Germinal center (tissue), 1 donor: ENCODE measurements at regions not wholly inside any gene's neighbourhood (a gene's known extent, or its start where the extent isn't known, plus 50 kb on each side); places are given as distances from the start of the nearest gene placed in this dataset.

Experiments
- DNase-seq: peaks from one replicate; pipeline ENCODE4 v3.0.0; 2012; ENCODE audit warnings: mixed read lengths, low spot score

- DNase-seq: no peak
These were observed 190.5 kb upstream of the PPP2R2D start for GRCh38 chr10:131710142-131710861.

- no peak for DNase-seq
These were observed 178.7 kb upstream of the PPP2R2D start for GRCh38 chr10:131722121-131722520.

GRCh38 chr10:131722525-131723264 lies 178.1 kb upstream of the PPP2R2D start:
- DNase-seq: no peak

GRCh38 chr10:131723297-131724168 lies 177.3 kb upstream of the PPP2R2D start:
- DNase-seq: no peak

- no peak for DNase-seq
These were observed 176.7 kb upstream of the PPP2R2D start for GRCh38 chr10:131724169-131724545.

GRCh38 chr10:131724891-131725580 lies 175.8 kb upstream of the PPP2R2D start:
- DNase-seq: no peak

- no peak for DNase-seq
These were observed 175.2 kb upstream of the PPP2R2D start for GRCh38 chr10:131725581-131726069.

- DNase-seq: no peak
These were observed 174.5 kb upstream of the PPP2R2D start for GRCh38 chr10:131726076-131726880.

- no peak for DNase-seq
These were observed 173.8 kb upstream of the PPP2R2D start for GRCh38 chr10:131726967-131727366.

- no peak for DNase-seq
These were observed 173.2 kb upstream of the PPP2R2D start for GRCh38 chr10:131727560-131727959.

GRCh38 chr10:131728286-131729228 lies 172.3 kb upstream of the PPP2R2D start:
- no peak for DNase-seq

GRCh38 chr10:131729361-131729760 lies 171.4 kb upstream of the PPP2R2D start:
- no peak for DNase-seq

GRCh38 chr10:131729938-131730660 lies 170.7 kb upstream of the PPP2R2D start:
- DNase-seq: no peak

GRCh38 chr10:131730771-131731497 lies 169.9 kb upstream of the PPP2R2D start:
- DNase-seq: no peak

GRCh38 chr10:131731780-131732630 lies 168.8 kb upstream of the PPP2R2D start:
- DNase-seq: no peak

GRCh38 chr10:131732631-131733127 lies 168.1 kb upstream of the PPP2R2D start:
- no peak for DNase-seq

- DNase-seq: no peak
These were observed 167.2 kb upstream of the PPP2R2D start for GRCh38 chr10:131733596-131733995.
